ENCODE measurements at regions not wholly inside any gene's neighbourhood (a gene's known extent, or its start where the extent isn't known, plus 50 kb on each side); places are given as distances from the start of the nearest gene placed in this dataset.

DNA sequence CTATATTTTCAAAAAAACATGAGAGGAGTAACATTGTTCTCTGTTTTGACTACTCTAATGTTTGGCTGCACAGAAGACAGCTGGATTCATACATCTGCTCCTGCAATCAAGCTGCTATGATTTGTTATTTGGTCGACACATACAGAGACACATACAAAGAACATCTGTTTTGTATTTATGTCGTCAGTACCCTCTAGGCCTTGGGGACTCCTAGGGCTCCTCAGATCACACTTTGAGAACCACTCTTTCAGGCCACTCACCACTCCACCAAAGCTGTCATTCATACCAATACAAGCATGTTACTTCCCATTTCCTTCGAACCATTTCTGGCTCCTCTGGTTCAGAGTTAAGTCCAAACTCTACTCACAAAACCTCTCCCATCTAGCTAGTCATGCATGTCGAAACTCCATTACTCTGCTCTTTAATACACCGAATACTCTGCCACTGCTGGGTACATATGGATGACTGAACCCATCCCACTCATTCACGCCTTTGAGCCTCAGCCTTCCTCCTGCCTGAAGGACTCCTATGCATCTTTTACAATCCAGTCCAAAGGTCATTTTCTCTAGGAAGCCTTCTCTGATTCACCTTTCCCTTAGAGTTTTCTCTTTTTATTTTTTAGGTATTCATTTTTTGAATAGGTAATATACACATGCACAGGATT, 102.9 kb upstream of the ARHGEF3 start:
- TF ChIP-seq, protein P1, sequence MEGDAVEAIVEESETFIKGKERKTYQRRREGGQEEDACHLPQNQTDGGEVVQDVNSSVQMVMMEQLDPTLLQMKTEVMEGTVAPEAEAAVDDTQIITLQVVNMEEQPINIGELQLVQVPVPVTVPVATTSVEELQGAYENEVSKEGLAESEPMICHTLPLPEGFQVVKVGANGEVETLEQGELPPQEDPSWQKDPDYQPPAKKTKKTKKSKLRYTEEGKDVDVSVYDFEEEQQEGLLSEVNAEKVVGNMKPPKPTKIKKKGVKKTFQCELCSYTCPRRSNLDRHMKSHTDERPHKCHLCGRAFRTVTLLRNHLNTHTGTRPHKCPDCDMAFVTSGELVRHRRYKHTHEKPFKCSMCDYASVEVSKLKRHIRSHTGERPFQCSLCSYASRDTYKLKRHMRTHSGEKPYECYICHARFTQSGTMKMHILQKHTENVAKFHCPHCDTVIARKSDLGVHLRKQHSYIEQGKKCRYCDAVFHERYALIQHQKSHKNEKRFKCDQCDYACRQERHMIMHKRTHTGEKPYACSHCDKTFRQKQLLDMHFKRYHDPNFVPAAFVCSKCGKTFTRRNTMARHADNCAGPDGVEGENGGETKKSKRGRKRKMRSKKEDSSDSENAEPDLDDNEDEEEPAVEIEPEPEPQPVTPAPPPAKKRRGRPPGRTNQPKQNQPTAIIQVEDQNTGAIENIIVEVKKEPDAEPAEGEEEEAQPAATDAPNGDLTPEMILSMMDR (conservative IDR thresholded peaks at IDR 0.05), result no peak
- H3K27ac ChIP-seq, result no peak overlapping the region

DNA sequence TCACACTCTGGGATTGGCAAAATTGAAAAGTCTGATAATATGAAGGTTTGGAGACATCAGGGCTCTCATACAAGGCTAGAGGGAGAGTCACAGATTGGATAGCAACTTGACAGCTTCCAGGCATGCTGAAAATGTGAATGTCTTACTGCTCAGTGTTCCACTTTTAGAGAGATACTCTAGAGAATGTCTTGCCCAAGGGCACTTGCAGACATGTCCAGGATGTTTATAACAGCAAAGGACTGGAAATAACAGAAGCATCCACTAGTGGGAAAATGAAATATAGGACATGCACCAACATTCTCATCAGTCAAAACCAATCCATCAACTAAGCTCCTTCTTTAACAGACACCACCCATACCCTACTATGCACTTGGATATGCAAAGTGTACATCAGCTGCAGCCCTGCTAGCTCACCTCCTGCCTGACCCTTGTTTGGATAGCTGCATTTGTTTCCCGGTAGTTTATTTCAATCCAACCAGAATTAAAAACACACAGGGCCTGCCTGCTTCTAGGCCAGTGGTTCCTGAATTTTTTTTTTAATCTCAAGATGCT, 101.6 kb upstream of the ARHGEF3 start:
- H3K27ac ChIP-seq, result no peak overlapping the region
- TF ChIP-seq, protein P1 (conservative IDR thresholded peaks at IDR 0.05), result no peak

DNA sequence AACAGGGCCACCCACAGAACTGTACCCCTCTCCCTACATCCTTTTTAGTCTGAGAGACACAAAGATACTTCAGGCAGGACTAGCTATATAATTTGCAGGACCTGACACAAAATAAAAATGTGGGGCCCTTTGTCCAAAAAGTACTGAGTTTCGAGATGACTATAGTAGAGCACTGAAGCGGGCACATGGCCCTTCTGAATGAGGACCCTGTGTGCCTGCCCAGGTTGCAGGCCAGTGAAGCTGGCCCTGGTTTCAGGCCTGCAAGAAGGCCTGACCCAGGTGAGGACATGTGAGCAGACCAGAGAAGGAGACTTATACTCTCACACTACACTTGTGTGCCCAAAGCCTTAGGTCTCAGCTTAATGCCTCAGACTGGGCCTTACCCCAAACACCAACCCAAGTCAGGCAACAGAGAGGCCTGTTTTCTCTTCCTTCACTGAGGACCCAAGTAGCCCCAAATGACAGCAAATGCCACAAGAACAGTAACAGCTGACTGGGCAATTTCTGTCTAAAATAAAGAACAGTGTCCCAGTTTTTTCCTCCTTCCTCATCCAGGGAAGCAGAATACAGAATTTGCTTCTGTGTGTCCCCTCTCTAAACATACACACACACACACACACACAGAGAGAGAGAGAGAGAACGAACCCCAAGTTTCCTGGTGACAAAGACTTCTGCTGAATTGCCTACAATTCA, 100.9 kb upstream of the ARHGEF3 start:
- H3K27ac ChIP-seq, result 0 out of 2 replicates have a peak overlapping the region, but pooled peaks have one; percentile 5
- TF ChIP-seq, protein P1 (conservative IDR thresholded peaks at IDR 0.05), result no peak

DNA sequence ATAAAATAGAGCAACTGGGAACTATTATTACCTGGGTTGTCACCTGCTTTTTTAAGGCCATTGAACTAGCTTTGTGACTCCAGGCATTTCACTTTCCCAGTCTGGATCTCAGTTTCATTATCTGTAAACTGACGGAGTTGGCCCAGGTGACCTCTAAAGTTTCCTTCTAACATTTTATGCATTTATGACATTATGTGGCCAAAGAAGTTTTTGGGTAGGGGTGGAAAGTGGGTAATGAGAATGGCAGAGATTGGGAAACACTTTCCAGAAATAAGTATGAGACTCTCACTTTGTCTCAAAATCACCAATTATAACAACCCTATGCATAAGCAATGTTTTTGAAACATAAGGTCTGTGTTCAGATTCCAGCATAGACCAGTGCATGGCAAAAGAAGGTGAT, 99.1 kb upstream of the ARHGEF3 start:
- H3K27ac ChIP-seq, result no peak overlapping the region
- TF ChIP-seq, protein P1 (conservative IDR thresholded peaks at IDR 0.05), result no peak

DNA sequence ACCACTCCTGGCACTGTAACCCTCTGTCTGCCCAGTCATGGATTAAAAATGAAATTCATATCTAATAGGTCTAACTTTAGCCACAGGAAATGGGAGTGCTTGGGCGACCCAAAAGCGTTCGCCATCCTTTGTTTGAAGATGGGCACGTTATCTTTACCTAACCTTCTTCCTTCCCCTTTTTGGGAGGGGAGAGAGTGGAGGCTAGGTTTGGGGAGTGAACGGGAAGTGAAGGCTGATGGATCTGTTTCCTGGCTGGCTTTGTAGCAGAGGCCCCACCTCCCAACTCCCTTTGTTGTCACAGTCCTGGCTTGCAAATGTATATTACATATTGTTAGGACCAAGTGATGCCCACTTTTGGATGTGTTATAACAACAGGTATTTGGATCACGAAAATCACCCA, 98.1 kb upstream of the ARHGEF3 start:
- TF ChIP-seq, protein P1 (conservative IDR thresholded peaks at IDR 0.05), result no peak
- H3K27ac ChIP-seq, result peak overlapping the region; percentile 53

DNA sequence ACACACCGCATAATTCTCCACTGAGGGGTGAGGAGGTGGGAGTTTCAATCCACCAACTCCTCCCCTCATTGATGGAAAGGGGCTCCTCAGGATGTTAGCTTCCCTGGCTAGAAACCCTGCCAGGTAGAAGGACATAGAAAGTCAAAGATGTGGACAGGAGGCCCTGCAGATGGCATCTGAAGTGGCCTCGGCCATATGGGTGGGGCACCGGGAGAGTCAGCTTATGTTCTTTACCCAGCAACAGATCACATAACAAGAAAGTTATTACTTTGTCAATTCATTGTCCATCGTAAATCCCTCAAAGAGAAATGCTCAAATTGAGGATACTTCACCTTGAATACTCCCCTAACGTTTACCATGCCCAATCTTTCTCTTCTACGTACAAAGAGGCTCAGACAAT, 97.3 kb upstream of the ARHGEF3 start:
- TF ChIP-seq, protein P1 (conservative IDR thresholded peaks at IDR 0.05), result no peak
- H3K27ac ChIP-seq, result peak overlapping the region; percentile 53

DNA sequence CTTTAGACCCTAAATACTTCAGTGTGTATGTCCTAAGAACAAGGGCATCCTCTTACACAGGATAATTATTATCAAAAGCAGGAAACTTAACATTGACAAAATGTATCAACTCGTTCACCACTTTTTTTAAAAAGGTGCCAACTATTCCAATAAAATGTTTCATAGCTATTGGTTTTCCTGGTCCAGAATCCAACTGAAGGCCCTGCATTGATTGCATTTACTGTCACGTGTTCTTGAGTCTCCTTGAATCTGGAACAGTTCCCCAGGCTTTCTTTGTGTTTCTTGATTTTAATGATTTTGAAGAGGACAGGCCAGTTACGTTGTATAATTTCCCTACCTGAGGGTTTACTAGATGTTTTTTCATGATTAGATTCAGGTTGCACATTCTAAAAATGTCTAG, 94.6 kb upstream of the ARHGEF3 start:
- H3K27ac ChIP-seq, result peak overlapping the region; percentile 61
- TF ChIP-seq, protein P1 (conservative IDR thresholded peaks at IDR 0.05), result no peak

Data from VCaP (cell line).